ENCODE measurements at regions not wholly inside any gene's neighbourhood (a gene's known extent, or its start where the extent isn't known, plus 50 kb on each side); places are given as distances from the start of the nearest gene placed in this dataset.

GRCh38 chr10:130337305-130337640 lies 201.1 kb downstream of the GLRX3 start:
- TF ChIP-seq CTCF (IDR thresholded peaks at IDR 0.05; ENCODE audit: low read length) (no peak), EZH2 (IDR thresholded peaks at IDR 0.05; ENCODE audit: borderline replicate concordance, low read length) (no peak)
